ENCODE measurements at regions not wholly inside any gene's neighbourhood (a gene's known extent, or its start where the extent isn't known, plus 50 kb on each side); places are given as distances from the start of the nearest gene placed in this dataset.

- no peak for TF ChIP-seq POLR2A (IDR thresholded peaks at IDR 0.05)
- no peak for TF ChIP-seq CTCF (IDR thresholded peaks at IDR 0.05)
These were observed 78.2 kb upstream of the DHX15 start for GRCh38 chr4:24662542-24662941.
